ENCODE measurements at regions not wholly inside any gene's neighbourhood (a gene's known extent, or its start where the extent isn't known, plus 50 kb on each side); places are given as distances from the start of the nearest gene placed in this dataset.

DNA sequence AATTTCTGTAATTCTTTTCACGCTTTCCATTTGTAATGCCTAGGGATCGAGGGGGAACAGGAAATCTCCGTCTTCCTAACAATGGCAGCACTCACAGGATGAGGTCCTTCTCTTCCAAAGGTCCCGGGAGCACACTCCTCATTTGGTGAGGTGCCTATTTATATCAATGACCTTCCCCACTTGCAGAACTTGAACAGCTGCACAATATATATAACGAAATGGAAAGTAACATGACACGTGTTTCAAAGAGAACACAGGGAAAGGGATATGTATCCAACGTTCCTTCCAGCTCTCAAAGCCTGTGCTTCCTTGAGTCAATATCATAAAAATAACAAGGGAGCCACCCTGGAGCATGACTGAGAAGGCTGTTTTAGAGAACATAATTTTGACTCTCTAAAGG, 78.6 kb upstream of the RBM24 start:
- Mint-ChIP-seq H3K4me3 (no peak overlapping the region), H3K27ac (no peak overlapping the region), H3K27me3 (ENCODE audit: insufficient read depth) (no peaks in the 10 kb centered on the region), H3K36me3 (ENCODE audit: low read depth) (peaks cover 16% of the 10 kb centered on the region), H3K4me1 (ENCODE audit: low read depth) (peaks cover 6% of the 10 kb centered on the region), H3K9me3 (peaks cover 22% of the 10 kb centered on the region)
- TF ChIP-seq, protein P1, sequence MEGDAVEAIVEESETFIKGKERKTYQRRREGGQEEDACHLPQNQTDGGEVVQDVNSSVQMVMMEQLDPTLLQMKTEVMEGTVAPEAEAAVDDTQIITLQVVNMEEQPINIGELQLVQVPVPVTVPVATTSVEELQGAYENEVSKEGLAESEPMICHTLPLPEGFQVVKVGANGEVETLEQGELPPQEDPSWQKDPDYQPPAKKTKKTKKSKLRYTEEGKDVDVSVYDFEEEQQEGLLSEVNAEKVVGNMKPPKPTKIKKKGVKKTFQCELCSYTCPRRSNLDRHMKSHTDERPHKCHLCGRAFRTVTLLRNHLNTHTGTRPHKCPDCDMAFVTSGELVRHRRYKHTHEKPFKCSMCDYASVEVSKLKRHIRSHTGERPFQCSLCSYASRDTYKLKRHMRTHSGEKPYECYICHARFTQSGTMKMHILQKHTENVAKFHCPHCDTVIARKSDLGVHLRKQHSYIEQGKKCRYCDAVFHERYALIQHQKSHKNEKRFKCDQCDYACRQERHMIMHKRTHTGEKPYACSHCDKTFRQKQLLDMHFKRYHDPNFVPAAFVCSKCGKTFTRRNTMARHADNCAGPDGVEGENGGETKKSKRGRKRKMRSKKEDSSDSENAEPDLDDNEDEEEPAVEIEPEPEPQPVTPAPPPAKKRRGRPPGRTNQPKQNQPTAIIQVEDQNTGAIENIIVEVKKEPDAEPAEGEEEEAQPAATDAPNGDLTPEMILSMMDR (IDR thresholded peaks at IDR 0.05), result no peak
- DNase-seq, result no peak

DNA sequence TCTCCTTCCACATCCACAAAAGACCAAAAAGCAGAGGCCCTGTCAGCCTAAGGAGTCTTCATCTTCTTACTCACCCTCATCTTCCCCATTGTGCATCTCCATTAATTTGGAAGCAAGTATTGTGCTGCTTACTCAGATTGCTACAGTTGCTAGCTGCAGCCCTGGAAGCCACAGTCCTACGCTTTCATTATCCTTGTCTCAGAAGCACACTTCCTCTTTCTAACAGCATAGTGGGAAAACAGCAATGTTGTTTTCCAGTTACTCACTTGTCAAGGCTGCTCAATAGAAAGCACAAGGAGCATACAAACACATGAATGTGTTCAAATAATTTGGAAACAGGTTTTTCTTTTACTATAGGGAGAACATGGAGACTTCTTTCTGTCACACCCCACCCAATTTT, 76.6 kb upstream of the RBM24 start:
- TF ChIP-seq, protein P1 (IDR thresholded peaks at IDR 0.05), result no peak
- Mint-ChIP-seq H3K27me3 (ENCODE audit: insufficient read depth) (no peaks in the 10 kb centered on the region), H3K9me3 (peaks cover 22% of the 10 kb centered on the region), H3K4me1 (ENCODE audit: low read depth) (peaks cover 7% of the 10 kb centered on the region), H3K27ac (no peak overlapping the region), H3K4me3 (no peak overlapping the region), H3K36me3 (ENCODE audit: low read depth) (peaks cover 16% of the 10 kb centered on the region)
- no peak for DNase-seq

DNA sequence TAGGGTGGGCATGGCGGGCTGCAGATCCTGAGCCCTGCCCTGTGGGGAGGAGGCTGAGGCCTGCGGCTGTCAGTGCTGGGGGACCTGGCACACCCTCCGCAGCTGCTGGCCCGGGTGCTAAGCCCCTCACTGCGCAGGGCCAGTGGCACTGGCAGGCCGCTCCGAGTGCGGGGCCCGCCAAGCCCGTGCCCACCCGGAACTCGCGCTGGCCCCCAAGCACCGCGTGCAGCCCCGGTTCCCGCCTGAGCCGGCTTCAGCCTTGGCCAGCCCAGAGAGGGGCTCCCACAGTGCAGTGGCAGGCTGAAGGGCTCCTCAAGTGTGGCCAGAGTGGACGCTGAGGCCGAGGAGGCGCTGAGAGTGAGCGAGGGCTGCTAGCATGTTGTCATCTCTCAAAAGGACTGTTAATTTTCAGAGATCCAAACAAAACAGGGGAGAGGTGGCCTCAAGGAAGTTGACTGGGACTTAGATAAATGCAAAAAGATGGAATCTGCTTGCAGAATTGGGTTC, 74.5 kb upstream of the RBM24 start:
- Mint-ChIP-seq H3K36me3 (ENCODE audit: low read depth) (peaks cover 16% of the 10 kb centered on the region), H3K4me1 (ENCODE audit: low read depth) (peaks cover 12% of the 10 kb centered on the region), H3K27ac (no peak overlapping the region), H3K4me3 (no peak overlapping the region), H3K27me3 (ENCODE audit: insufficient read depth) (no peaks in the 10 kb centered on the region), H3K9me3 (peaks cover 17% of the 10 kb centered on the region; the same call in 1 of the 2 replicates)
- TF ChIP-seq, protein P1 (IDR thresholded peaks at IDR 0.05), result no peak
- no peak for DNase-seq

DNA sequence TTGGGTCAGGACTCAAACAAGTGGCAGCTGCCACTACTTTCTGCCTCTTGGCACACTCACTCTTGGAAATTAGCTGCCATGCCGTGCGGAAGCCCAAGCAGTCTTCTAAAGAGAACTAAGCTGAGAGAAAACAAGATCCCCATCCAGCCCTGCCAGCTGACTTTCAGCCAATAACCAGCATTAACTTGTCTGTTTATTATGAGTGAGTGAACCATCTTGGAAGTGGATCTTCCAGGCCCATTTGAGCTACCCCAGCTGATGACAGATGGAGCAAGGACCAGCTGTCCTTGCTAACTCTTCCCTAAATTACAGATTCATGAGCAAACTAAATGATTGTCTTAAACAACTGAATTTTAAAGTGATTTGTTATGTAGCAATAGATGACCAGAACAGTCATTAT, 73.9 kb upstream of the RBM24 start:
- TF ChIP-seq, protein P1 (IDR thresholded peaks at IDR 0.05), result no peak
- H3K9me3 Mint-ChIP-seq, result peaks cover 17% of the 10 kb centered on the region; the same call in 1 of the 2 replicates
- peaks cover 16% of the 10 kb centered on the region for H3K36me3 Mint-ChIP-seq (ENCODE audit: low read depth)
- H3K27ac Mint-ChIP-seq, result no peak overlapping the region
- H3K4me3 Mint-ChIP-seq, result no peak overlapping the region
- no peaks in the 10 kb centered on the region for H3K27me3 Mint-ChIP-seq (ENCODE audit: insufficient read depth)
- no peak for DNase-seq
- H3K4me1 Mint-ChIP-seq (ENCODE audit: low read depth), result peaks cover 16% of the 10 kb centered on the region

DNA sequence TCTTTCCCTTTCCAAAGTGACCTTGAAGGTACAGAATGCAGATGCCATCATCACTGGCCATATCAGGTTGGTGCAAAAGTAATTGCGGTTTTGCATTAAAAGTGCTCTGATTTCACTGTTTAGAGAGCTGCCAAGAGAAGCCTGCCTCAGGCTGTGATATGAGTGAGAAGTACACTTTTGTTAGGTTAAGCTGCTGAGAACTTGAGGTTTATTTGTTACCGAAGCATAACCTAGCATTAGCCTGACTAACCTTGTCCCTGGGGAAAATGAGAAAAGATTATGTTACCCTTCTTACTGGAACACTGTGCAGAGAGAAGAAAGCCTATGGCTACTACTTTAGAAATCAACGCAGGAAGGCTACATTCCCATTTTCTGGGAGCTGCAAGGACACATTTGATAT, 70.5 kb upstream of the RBM24 start:
- no peak overlapping the region for H3K27ac Mint-ChIP-seq
- peaks cover 18% of the 10 kb centered on the region for H3K4me1 Mint-ChIP-seq (ENCODE audit: low read depth)
- no peaks in the 10 kb centered on the region; the same call in 1 of the 2 replicates for H3K27me3 Mint-ChIP-seq (ENCODE audit: insufficient read depth)
- TF ChIP-seq, protein P1 (IDR thresholded peaks at IDR 0.05), result no peak
- no peak overlapping the region for H3K4me3 Mint-ChIP-seq
- peaks cover 9% of the 10 kb centered on the region; the same call in 1 of the 2 replicates for H3K9me3 Mint-ChIP-seq
- DNase-seq, result no peak
- peaks cover 9% of the 10 kb centered on the region for H3K36me3 Mint-ChIP-seq (ENCODE audit: low read depth)

DNA sequence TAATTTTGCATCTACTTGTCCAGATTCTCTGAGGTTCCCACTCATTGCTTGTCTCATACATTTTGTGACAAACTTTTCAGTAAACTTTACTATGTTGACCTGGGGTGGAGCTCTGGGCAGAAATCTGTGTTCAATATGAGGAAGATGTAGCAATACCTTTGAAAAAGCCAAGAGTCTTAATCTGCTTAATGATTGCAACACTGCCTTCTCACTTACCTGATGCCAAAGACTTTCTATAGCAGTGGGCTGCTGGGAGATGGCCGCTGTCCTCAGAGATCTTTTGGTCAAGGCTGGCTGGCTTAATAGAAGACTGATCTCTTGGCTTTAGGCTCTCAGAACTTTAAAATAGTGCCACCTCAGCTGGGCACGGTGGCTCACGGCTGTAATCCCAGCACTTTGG, 70.1 kb upstream of the RBM24 start:
- Mint-ChIP-seq H3K4me1 (ENCODE audit: low read depth) (peaks cover 18% of the 10 kb centered on the region), H3K9me3 (peaks cover 5% of the 10 kb centered on the region; the same call in 1 of the 2 replicates), H3K4me3 (no peak overlapping the region), H3K27ac (no peak overlapping the region), H3K36me3 (ENCODE audit: low read depth) (peaks cover 6% of the 10 kb centered on the region), H3K27me3 (ENCODE audit: insufficient read depth) (no peaks in the 10 kb centered on the region; the same call in 1 of the 2 replicates)
- DNase-seq, result no peak
- TF ChIP-seq, protein P1 (IDR thresholded peaks at IDR 0.05), result no peak
